SH-SY5Y (cell line): ENCODE measurements at regions not wholly inside any gene's neighbourhood (a gene's known extent, or its start where the extent isn't known, plus 50 kb on each side); places are given as distances from the start of the nearest gene placed in this dataset.

ENCODE experiments used
- GATA2 ChIP-seq: IDR thresholded peaks from 2 replicates; pipeline ENCODE4 v1.6.1; 2011; ENCODE audit warnings: mild to moderate bottlenecking, low read depth, low read length
- GATA3 ChIP-seq: IDR thresholded peaks from 2 replicates; pipeline ENCODE4 v1.6.1; 2011; ENCODE audit warnings: low read depth, mild to moderate bottlenecking, low read length, moderate library complexity

DNA sequence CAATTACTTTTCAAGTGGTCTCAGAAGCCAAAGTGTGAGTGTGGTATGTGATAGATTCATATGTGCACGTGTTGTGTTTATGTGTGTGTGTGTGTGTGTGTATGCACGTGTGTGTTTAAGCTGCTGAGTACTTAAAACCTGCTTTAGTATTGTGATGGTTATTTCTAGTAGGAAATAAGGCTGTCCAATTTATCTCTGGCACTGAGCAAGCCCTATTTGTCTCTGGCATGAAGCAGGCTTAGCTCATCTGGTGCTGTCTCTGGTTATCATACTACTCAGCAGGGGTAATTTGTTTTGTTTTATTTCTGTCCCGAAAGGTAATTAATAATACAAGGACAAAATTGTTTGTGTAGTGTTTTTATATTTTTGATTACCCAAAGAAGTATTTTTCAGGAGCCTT lies 333.7 kb downstream of the FAT3 start:
- TF ChIP-seq GATA2 (no peak), GATA3 (no peak)
